Mucosa of gallbladder (tissue), 1 donor: ENCODE measurements at regions not wholly inside any gene's neighbourhood (a gene's known extent, or its start where the extent isn't known, plus 50 kb on each side); places are given as distances from the start of the nearest gene placed in this dataset.

Experiments
- DNase-seq: peaks from one replicate; pipeline ENCODE4 v3.0.0-alpha.2; 2020; ENCODE audit warnings: low spot score
- donor health status: DM: no; HTN: no; CAD: no.

DNA sequence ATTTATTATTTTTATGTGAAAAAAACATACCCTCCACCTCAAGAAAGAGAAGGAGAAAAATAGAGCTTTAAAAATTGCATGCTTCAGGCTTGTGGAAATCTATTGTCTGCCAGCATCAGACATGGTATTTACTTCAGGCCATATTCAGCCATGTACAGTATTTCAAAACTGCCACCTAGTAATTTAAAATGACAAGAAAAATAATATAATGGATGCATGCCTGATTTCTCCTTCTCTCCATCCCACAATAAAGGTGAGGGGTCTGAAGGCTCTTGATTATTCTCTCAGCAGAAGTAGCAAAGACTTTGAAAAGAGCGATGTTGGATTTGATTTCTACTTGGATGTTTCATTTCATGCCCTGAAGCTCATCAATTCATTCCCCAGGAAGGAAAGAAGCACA is 250.7 kb downstream of the TBC1D4 start:
- DNase-seq: no peak

DNA sequence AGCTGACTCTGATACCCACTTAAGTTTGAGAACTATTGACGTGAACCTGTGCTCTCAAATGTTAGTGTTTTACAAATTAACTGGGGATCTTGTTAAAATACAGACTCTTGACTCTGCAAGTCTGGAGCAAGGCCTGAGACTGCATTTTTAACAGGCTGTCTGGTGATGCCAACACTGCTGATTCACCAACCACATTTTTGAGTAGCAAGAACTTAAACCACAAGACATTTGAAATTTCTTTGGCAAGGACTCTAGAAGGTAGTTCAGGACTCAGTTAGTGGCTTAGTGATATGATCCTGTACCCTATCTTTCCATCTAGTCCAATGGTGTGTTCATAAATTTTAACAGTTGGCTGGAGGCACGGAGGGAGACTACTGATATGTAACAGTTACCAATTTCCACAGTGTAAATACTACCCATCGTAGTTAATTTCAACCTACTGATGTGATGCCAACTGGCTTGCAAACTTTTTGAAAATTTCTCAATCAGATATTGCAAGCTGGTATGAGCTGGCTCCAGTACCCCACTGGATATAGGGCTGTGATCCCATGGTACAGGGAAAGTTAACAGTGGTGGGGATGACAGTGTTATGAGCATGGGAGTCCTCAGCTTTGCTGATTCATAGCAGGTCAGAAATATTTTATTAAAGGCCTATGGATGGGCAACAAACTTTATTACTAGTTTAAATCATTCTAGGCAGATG is 255.1 kb downstream of the TBC1D4 start:
- DNase-seq: no peak

DNA sequence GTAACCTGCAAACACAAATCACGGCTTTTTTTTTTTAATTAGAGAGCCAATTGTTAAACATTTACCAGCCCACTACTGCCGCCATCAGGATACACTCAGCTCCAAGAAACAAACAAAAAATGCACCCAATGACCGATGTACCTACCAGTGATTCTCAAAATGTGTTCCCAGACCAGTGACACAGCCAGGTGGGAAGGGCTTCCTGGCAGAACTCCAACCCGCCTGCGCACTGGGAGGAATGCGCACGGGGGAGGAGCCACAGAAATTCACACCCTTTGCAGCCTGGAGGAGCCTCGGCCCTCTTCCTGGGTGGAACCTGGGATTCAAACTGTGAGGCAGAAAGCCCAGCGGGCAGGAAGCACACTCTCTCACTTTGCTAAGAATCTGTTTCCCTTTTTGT is 255.9 kb downstream of the TBC1D4 start:
- DNase-seq: no peak

DNA sequence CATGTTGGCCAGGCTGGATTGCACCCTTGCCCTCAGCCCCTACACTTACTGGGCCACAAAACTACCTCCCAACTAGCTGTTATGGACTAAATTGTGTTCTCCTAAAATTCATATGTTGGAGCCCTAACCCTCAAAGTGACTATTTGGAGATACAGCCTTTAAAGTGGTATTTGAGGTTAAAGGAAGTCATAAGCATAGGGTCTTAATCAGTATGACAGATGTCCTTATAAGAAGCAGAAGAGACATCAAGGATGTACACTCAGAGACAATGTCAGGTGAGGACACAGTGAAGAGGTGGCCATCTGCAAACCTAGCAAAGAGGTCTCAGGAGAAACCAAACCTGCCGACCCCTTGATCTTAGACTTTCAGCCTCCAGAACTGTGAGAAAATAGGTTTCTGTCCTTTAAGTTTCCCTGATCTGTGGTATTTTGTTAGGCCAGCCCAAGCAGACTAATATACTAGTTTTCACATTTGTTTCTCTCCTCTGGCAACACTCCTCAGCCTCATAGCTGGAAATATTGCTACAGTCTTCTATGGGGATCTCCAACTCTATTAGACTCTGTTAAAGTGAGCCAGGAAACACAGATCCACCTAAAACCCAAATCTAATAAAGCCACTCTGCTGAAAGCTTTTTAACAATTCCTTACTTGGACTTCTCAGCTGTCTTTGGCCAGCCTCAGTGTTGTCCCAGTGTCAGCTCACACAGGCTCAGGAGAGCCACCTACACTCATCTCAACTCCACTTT is 256.5 kb downstream of the TBC1D4 start:
- no peak for DNase-seq

DNA sequence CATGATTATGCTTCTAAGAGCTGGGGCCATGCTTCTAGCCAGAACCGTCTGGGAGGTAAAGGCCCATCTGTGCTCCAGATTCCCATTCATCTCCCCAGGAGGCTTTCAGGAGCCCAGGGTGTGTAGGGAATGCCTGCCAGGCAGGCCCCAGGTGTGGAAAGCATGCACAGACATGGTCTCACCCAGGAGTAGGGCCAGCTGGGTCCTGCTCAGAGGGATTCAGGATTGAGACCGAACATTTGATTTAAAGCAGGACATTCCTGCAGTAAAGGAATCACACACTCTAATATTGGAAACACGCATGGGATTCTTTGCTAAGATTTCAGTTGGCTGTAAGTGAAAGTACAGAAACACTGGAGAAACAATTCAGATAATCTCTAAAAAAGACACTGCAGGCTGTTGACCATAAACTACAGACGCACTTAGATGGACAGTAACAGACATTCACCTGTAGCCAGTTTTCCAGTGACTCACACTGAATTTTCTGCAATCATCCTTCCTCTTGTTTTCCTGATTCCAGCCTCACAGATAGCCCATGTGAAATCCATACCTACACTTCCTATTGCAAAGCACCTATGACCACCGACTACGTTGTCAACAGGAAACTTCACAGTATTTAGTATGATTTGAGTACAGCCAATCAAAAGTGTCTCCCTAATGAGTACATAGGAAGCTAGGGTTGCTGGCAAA is 257.8 kb downstream of the TBC1D4 start:
- DNase-seq: no peak

DNA sequence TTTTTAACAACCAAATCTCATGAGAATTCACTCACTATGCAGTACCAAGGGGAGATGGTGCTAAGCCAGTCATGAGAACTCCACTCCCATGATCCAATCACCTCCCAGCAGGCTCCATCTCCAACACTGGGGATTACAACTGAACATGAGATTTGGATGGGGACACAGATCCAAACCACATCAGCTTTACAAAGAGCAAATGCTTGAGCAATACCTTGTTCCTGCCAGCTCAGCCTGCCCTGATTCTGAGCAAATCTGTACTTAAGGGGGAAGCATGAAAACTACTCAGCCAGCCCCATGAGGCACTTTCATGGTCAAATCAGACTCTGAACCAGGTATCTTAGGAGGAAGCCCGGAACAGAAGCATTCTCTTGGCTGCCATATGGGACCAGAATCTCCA is 259.9 kb downstream of the TBC1D4 start:
- DNase-seq: no peak

DNA sequence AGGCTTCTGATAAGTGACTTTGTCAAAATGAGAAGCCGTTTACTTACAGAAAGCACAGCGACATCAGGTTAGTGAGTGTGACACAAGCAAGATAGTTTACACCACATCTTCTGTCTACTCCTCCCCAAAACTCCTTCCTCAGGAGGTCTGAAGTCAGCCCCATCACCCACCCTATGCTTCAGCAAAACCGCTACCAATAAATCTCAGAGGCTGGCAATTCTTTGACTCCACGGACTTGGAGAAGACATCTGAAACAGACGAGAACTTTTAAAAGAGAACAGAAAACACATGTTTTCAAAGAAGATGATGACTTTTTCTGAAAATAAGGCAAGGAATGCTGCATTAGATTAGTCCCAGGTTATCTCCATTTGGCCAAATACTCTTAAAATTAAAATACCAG is 261.1 kb downstream of the TBC1D4 start:
- no peak for DNase-seq

DNA sequence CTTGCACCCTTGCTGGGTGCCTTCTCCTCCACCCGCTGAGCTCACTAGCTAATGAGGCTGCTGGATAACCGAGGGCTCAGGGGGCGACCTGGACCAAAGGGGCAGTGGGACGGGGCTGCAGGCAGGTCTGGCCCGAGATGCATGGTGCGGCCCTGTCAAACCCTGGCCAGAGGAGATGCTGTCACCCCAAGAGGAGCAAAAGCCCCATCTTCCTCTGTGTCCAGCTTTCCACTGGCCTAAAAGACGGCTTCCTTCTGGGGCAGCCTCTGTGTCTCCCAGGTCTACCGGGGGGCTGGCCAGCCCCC is 261.8 kb downstream of the TBC1D4 start:
- no peak for DNase-seq

DNA sequence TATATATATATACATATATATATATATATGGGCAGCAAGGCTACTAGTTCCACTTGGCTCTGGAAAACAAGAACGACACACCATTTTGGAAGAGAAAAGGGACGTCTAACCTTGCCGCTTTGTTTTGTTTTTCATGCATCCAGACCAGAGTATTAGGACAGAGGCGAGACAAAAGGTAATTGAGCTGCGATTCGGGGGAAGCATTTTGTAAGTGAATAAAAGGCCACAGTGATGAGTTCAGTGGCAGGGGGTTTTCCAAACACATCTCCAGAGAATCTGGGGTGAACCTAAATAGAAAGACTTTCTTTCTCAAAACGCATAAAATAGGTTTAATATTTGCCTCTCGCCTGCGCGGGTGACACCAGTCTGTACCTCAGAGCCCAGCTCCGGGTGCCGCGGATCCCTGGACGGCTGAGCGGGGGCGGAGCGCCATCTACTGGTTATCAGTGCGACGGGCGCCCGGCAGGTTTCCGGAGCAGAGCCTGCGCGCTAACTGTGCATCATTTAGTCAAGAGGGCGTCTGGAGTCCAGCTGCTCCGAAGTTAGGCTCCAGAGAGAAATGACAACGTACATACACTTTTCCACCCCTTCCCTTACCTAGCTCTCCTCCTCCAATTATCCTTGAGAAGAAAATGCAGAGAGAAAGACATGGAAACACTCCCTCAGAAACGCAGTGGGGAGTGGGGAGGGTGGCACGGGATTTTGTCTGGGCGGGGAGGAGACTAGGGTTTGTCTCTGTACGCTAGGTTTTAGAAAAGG is 262.3 kb downstream of the TBC1D4 start:
- peak; percentile 80 for DNase-seq

DNA sequence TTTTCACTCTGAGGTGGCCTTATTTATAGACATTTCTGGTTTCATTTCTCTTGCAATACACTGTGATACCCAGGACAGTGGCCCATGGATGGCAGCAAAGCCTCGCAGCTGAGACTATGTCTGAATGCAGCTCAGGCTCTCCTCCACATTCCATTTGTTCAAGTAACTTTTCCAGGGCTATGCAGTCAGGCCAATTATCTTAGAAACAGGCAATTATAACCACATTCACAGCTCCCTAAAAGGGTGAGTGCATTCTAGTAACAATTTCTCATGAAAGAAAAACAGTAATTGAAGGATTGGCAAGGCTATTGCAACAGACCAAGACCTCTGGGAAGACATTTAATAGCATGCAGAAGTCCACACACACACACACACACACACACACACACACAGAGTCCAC is 264.0 kb downstream of the TBC1D4 start:
- DNase-seq: no peak

DNA sequence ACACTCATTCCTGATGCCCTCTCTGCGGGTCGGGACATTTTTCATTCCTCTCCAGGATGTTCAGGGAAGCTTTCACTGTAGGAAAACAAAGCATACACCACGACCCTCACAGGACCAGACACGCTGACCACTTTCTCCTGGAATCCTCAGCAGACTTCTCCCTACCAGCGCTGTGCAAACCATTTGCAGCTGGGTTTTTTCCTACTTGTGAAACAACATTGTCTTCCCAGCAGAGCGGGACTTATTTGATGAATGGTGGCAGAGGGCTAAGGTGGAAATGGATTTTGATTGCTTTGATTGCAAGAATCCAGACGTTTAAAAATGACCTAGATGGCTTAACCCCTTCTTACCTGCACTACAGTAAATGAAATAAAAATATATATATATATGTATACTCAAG is 265.9 kb downstream of the TBC1D4 start:
- DNase-seq: no peak

DNA sequence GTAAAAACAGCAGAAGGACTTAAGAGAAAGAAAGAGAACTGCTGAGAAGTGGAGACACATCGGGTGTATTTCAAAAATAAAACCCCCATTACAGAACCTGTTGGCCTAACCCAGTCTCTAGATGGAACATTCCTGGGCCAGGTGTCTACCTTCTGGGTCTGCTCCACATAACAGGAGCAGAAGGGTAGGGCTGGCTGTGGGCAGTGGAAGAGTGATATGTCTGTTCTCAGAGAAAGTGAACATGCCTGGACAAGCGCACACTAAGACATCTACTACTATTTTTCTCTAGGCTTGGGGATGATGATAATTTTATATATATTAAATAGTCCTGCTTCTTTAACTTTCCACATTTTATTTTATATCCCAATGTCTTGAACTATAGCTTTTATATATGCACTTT is 267.1 kb downstream of the TBC1D4 start:
- DNase-seq: no peak

DNA sequence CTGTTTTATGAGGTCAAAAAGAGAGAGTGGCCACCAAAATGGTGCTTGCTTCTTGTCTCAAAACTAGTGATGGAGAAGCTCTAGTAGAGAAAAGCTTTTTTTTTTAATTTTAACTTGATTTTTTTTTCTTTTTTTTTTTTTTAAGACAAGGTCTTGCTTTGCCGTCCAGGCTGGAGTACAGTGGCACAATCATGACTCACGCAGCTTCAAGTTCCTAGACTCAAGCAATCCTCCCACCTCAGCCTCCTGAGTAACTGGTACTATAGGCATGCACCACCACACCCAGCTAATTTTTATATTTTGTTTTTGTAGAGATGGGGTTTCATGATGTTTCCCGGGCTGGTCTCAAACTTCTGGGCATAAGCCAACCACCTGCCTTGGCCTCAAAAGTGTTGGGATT is 279.0 kb downstream of the TBC1D4 start:
- DNase-seq: no peak

DNA sequence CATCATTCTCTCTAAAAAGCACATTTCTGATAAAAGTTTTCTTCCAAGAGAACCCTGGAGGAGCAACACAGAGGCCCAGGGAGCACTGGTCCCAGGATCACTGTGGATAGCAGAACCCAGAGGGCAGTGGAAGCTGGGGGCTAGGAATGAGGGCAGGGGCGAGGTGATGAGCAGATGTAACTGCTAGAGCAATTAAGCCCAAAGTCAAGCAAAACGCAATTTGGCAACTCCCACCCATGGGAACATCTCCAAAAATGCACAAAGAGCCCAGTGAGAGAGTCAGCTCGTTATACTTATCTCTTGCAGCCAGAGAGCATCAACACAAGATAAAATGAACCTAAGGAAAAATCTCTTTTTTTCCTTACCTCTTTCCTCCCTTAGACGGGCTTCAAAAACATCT is 284.2 kb downstream of the TBC1D4 start:
- no peak for DNase-seq

DNA sequence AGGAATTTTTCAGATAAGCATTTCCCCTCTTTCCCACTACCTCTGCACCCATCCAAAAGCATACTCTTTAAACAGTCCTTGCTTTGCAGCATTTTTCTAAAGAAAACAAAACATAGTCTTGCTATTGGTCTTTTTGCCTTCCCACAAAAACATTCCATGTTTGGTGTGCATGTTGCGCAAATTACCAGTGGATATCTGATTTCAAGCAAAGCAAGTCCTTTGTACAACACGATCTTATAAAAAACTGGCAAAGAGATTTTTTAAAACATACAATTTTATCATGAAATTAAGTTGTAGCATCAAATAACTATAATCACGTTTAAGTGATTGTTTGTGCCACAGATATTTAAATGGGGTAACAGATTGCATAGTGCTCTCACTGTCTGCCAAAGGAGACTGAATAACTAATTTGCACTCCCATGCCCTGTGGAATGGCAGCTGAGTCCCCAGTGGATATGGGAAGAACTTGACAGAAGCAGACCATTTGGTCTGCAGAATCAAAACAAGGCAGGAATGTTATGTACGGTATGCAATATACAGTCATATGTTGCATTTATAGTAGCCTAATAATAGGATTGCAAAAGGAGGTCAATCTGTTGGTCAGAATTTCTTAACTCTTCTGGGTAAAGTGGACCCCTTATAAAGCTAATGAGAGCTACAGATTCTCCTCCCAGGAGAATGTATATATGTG is 285.7 kb downstream of the TBC1D4 start:
- no peak for DNase-seq

DNA sequence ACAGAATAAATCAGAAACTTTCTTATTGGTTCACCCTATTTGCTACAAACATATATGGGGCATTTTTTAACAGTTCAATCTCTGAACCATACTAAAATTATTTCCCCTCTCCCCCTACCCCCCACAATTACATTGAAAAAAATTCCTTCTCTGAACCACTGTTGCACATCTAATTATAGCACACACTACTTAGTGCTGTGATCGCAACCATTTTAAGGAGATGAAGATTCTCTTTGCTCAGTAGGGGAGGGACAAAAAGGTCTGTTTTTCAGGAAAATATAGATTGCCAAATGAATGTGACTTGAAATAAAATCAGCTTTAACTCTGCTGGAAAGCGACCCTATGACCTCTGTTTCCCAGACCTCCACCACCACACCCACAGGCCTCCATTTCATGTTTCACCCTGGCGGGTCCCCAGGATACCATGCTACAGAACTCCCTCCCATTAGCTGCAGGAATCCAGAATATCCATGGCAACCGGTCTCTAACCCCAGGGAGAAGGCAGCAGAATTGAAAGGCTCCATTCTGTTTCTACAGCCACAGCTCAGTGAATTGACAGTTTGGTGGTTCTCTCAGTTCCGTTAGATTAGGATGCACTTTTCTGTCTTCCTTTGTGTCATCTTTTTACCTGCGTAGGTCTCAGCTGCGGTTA is 286.3 kb downstream of the TBC1D4 start:
- DNase-seq: no peak

DNA sequence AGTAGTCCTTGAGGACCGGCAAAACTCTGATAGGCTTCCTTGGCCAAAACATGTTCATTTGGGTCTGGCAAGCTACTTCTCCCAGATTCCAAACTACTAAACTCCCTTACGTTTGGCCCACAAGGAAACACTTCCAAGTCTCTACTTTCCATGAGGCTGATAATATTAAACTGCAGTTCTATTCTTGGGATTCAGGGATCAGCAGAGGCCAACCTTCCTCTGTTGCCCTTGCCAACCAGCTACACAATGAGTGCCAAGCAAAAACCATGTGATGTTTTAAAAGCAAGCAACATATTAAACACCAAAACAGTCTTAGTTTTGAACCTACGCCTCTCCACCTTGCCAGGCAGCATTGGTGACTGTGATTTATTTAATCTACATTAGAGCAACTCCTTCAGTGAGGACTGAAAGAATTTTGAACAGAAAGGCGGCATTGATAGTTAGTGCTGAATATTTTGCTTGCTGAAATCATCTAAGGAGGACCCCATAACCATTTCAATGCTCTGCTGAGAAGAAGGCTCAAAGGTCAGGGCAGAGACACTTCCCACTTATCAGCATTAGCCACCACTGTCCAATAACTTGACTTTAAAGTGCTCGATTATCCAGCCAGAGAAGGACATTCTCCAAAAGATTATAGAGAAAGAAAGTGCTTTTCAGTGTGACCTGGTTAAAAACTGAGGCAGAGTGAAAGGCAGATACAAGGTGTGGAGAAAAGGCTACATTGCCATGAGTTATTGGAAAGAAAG is 287.1 kb downstream of the TBC1D4 start:
- DNase-seq: no peak

DNA sequence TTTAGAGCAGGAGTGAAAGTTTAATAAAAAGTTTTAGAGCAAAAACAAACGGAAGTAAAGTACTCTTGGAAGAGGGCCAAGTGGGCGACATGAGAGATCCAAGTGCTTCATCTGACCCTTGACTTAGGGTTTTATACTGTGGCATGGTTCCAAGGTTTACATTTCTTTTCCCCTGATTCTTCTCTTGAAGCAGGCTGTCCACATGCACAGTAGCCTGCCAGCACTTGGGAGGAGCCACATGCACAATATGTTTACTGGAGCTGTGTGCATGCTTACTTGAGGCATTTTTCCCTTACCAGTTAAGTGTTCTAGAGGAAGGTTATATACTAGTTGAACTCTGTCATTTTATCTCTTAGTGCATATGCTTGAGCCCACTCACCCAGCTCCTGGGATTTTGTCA is 295.6 kb downstream of the TBC1D4 start:
- DNase-seq: no peak

DNA sequence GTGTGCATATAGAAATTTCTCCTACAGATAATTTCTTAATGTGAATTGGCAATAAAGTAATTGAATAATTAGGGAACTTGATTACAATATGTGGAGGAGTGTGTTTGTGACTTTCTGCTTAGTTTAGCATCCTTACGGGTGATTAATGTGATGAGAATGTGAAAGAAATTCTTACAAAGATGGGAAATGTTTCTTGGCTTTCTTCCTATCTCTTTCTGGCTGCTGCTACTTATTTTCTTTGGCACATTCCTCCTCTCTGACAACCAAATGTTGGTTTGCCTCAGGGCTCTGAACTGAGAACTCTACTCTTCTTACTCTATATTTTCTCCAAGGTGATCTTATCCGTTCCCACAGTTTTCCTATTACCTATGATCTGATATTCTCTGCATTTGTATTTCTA is 300.1 kb downstream of the TBC1D4 start:
- DNase-seq: no peak

DNA sequence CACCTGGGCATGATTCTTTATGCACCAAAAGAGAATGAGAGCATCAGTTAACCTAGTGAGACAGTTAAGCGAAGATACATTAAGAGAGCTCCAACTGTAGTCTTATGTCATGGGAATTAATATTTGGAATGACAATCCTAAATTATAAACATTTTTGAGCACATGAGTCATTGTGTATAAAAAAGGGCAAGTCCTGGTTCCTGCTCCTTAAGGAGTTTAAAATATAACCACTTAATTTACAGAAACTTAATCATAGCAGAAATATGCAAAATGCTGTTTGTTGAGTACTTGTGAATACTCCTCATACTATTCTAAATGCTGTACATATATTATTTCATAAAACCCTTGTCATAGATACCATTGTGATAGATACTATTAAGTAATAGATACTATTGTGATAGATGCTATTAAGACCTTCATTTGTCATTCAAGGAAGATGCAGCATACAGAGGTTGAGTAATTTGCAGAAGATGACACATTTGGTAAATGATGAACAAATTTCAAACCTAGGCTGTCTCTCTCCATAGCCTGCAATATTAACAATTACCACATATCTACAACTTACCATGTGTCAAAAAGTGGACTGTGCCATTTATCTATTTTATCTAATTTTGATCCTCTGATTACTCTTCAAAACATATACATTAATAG is 301.0 kb downstream of the TBC1D4 start:
- DNase-seq: no peak
